Iris pigment epithelial cell (primary cell): ENCODE measurements at regions not wholly inside any gene's neighbourhood (a gene's known extent, or its start where the extent isn't known, plus 50 kb on each side); places are given as distances from the start of the nearest gene placed in this dataset.
"Not testable (repeated sequence)": the region's sequence is repeated elsewhere in the genome, so short reads cannot be mapped to it uniquely, and the experiment has no call there.

Experiments
- DNase-seq: peaks from one replicate; pipeline ENCODE4 v3.0.0-alpha.2; 2011; ENCODE audit warnings: low read depth

DNA sequence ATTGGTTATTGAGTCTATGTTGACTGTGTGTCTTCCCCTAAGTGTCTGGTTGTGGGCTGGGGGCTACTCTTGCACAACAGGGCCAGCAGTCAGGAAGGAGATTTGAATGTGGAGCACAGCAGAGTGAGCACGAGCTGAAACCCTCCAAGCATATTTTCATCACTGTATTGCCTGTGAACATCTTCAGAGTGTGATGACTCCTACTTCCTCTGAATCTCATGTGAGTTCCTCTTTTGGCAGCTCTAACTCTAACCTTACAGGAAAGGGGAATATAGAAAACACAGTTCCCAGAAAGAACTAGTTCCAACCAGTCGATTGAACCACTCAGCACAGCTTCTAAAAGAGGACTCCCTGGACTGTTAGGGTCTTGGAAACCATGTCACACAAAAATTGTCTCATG, 211.6 kb downstream of the RAP2B start:
- DNase-seq, result peak; percentile 39

DNA sequence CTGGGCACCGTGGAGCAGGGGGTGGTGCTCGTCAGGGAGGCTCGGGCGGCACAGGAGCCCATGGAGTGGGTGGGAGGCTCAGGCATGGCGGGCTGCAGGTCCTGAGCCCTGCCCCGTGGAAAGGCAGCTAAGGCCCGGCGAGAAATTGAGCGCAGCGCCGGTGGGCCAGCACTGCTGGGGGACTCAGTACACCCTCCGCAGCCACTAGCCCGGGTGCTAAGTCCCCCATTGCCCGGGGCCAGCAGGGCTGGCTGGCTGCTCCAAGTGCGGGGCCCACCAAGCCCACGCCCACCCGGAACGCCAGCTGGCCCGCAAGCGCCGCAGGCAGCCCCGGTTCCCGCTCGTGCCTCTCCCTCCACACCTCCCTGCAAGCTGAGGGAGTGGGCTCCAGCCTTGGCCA, 216.3 kb downstream of the RAP2B start:
- not testable (repeated sequence) for DNase-seq

DNA sequence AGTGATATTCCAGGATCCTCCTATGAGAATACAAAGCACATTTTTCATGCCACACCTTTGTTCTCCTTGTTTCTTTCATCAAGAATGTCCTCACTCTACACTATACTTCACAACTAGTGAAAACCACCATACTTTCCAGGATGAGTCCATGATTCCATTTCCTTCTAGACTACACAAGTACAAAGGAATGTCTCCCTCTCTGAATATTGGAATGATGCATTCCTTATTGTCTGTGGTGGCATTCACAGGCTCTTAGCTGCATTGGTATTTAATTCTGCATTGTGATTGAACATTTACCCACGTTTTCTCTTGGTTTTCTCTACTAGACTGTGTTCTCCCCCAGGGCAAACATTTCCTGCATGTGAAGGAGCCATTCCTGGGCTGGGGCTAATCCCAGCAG, 217.5 kb downstream of the RAP2B start:
- no peak for DNase-seq

GRCh38 chr3:153385343-153385742, 223.3 kb downstream of the RAP2B start:
- no peak for DNase-seq

DNA sequence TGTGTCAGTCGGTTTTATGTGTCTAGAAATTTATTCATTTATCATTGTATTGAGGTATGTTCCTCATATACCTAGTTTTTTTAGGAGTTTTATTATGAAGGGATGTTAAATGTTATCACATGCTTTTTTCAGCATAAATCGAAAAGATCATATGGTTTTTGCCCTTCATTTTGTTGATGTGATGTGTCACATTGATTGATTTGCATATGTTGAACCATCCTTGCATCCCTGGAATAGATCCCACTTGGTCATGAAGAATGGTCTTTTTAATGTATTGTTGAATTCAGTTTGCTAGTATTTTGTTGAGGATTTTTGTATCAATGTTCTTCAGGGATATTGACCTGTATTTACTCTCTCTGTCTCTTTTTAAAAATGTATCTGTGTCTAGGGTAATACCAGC, 230.3 kb downstream of the RAP2B start:
- DNase-seq, result no peak

DNA sequence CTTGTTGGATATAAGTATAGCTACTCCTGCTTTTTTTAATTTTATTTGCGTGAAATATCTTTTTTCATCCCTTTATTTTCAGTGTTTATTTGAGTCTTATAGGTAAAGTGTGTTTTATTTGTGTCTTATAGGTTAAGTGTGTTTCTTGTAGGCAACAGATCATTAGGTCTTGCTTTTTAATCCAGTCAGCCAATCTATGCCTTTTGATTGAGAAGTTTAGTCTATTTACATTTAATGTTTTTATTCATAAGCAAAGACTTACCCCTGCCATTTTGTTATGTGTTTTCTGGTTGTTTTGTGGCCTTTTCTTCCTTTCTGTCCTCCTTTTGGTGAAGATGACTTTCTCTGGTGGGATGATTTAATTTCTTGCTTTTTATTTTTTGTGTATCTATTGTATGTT, 232.0 kb downstream of the RAP2B start:
- no peak for DNase-seq

GRCh38 chr3:153396581-153396980, 234.6 kb downstream of the RAP2B start:
- no peak for DNase-seq

- DNase-seq, result no peak
These were observed 235.8 kb downstream of the RAP2B start for GRCh38 chr3:153397794-153398193.

GRCh38 chr3:153399636-153400035, 237.6 kb downstream of the RAP2B start:
- no peak for DNase-seq

GRCh38 chr3:153400641-153401040, 238.6 kb downstream of the RAP2B start:
- no peak for DNase-seq

DNA sequence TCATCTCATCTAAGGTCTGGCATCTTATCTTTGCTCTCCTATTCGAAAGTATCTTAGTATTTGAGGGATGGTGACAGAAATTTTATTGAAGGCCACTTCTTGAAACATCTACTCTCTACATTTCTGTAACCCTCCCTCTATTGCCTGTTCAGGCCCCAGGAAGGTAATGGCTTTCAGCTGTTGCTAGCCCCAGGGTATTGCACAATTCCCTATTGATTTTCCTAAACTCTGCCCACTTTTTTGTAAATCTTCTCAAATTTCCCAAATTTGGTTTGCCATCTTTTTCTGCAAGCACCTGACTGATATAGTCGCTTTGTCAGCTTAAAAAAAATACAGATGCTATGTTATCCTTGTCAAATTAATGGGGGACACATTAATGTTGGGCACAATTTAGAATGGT, 242.1 kb downstream of the RAP2B start:
- DNase-seq, result no peak

GRCh38 chr3:153405320-153405719, 243.3 kb downstream of the RAP2B start:
- not testable (repeated sequence) for DNase-seq

- DNase-seq, result no peak
These were observed 248.5 kb downstream of the RAP2B start for GRCh38 chr3:153410517-153410916.

DNA sequence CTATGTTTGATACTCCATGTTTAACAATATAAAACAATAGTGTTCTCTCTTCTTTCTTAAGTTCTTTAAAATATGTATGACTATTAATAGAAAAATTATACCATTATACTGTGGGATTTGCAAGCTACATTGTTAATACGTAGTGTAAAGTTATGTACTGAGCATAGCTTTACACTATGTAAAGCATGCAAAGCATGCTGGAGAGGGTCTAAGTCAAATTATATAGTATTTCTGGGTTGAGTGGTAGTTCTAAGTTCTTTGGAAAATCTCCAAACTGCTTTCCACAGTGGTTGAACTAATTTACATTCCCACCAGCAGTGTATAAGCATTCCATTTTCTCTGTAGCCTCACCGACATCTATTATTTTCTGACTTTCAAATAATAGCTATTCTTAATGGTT, 253.0 kb downstream of the RAP2B start:
- peak; percentile 22 for DNase-seq

- DNase-seq, result no peak
These were observed 260.3 kb downstream of the RAP2B start for GRCh38 chr3:153422314-153422713.

- DNase-seq, result not testable (repeated sequence)
These were observed 261.8 kb downstream of the RAP2B start for GRCh38 chr3:153423820-153424219.

DNA sequence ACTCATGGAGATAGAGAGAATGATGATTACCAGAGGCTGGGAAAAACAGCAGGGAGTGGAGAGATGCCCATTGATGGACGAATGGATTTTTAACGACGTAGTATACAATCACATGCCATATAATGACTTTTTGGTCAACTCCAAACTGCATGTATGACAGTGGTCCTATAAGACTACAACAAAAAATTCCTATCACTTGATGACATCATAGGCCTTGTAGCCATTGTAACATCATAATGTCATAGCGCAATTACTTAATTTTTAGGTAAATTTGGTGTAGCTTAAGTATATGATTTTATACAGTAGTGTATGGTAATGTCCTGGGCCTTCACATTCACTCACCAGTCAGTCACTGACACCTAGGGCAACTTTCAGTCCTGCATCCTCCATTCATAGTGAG, 264.3 kb downstream of the RAP2B start:
- DNase-seq, result no peak

DNA sequence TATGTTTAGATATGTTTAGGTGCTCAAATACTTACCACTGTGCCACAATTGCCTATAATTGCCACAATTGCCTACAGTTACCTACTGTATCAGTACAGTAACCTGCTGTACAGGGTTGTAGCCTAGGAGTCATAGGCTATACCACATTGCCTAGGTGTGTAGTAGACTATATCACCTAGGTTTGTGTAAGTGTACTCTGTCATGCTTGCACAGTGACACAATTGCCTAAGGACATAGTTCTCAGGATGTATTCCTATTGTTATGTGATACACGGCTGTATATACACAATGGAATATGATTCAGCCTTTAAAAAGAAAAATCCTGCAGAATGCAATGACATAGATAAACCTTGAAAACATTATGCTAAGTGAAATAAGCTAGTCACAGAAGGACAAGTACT, 264.8 kb downstream of the RAP2B start:
- no peak for DNase-seq

DNA sequence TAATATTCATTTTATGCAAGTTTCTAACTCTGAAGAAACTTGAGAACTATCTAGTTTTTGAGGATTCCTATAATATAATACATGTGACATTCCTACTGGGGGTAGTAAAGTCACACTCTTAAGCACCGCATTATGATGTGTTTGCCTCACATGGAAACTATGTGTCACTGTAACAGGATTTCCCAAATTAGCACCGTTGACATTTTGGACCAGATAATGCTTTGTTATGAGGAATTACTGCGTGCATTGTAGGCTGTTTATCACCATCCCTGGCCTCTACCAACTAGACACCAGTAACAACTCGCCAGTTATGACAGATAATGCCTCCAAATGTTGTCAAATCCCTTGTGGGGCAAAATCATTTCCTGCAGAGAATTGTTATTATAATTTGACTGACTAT, 267.8 kb downstream of the RAP2B start:
- no peak for DNase-seq

GRCh38 chr3:153431076-153431475, 269.1 kb downstream of the RAP2B start:
- DNase-seq, result no peak

DNA sequence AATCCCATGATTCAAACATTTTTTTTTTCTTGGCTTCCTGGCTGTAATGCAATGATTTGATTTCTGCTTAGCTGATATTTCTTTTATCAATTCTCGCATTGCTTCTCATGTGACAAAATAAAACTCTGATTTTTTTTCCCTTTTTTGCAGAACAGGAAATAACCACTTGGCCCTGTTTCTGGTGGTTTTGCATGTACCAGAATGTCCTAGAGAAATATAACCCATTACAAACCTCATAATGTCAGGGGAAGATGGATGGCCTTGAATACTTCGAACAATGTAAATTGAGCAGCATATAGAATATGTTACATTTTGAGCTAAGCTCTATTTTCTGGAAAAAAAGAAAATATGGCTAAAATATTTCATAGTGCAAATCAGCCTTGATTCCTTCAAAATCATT, 275.6 kb downstream of the RAP2B start:
- no peak for DNase-seq

DNA sequence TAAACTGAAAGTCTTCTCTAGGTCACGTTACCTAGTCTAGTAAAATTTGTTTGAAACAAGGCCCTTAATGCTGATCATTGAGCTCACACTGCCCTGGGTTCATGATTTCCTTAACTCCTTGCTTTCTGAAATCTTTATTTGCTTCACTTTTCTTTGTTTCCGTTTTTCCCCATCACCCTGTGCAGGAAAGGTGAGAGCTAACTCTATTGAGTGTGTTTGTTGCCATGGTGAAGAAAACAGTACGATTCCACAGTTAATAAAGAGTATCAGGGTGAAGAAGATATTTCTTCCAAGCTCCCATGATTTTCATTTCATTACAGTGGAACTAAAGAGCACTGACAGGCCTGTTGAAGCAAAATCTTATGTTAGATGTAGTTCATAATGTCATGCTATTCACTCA, 276.2 kb downstream of the RAP2B start:
- DNase-seq, result no peak

DNA sequence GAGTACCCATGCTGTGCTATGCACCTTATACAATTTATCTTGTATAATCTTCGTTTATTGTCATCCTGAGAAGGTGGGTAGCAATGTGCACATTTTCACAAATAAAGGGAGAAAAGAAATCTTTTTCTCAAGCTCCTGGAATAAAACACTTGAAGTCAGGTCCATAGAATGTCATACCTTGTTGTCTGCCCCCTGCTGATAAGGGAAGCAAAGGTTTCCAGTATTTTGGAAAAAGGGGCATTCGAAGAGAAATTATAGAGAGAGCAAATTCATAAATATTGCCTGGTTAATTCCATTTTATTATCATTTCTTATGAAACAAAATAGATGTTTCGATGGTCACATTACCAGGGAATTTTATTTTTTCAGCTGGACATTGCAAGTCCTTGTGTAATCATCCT, 277.8 kb downstream of the RAP2B start:
- no peak for DNase-seq

GRCh38 chr3:153440311-153440710, 278.3 kb downstream of the RAP2B start:
- no peak for DNase-seq

- no peak for DNase-seq
These were observed 280.4 kb downstream of the RAP2B start for GRCh38 chr3:153442386-153442785.
